ENCODE measurements at regions not wholly inside any gene's neighbourhood (a gene's known extent, or its start where the extent isn't known, plus 50 kb on each side); places are given as distances from the start of the nearest gene placed in this dataset.

GRCh38 chr1:201709564-201710295, 119.2 kb upstream of the IPO9 start:
- Mint-ChIP-seq H3K27ac (ENCODE audit: unreplicated experiment) (no peak overlapping the region), H3K4me1 (ENCODE audit: low read depth, unreplicated experiment) (peaks cover 25% of the 10 kb centered on the region), H3K27me3 (ENCODE audit: unreplicated experiment) (no peaks in the 10 kb centered on the region), H3K9me3 (ENCODE audit: low read depth, unreplicated experiment) (no peaks in the 10 kb centered on the region), H3K36me3 (ENCODE audit: insufficient read depth, unreplicated experiment) (peaks cover 13% of the 10 kb centered on the region), H3K4me3 (ENCODE audit: low read depth, unreplicated experiment) (no peak overlapping the region)
- CTCF ChIA-PET, result interaction anchor here (0.5 to 7.4 kb wide), 21 partner anchors 23 to 266 kb away, joined by 3 to 140 read pairs (median 3); no protein-coding TSS in a partner anchor
- intact Hi-C loops (cut with micrococcal nuclease; ENCODE audit: unreplicated experiment), result loop anchor here (1.0 to 5.0 kb wide), 2 partner anchors 84 to 273 kb away; partner anchors contain the start of gene RNPEP
- no TSS peak for BruUV-seq (replicated peaks)
- DNase-seq, result peak; percentile 88
- TF ChIP-seq CTCF (IDR thresholded peaks at IDR 0.05; ENCODE audit: unreplicated experiment), result peak; percentile 97

DNA sequence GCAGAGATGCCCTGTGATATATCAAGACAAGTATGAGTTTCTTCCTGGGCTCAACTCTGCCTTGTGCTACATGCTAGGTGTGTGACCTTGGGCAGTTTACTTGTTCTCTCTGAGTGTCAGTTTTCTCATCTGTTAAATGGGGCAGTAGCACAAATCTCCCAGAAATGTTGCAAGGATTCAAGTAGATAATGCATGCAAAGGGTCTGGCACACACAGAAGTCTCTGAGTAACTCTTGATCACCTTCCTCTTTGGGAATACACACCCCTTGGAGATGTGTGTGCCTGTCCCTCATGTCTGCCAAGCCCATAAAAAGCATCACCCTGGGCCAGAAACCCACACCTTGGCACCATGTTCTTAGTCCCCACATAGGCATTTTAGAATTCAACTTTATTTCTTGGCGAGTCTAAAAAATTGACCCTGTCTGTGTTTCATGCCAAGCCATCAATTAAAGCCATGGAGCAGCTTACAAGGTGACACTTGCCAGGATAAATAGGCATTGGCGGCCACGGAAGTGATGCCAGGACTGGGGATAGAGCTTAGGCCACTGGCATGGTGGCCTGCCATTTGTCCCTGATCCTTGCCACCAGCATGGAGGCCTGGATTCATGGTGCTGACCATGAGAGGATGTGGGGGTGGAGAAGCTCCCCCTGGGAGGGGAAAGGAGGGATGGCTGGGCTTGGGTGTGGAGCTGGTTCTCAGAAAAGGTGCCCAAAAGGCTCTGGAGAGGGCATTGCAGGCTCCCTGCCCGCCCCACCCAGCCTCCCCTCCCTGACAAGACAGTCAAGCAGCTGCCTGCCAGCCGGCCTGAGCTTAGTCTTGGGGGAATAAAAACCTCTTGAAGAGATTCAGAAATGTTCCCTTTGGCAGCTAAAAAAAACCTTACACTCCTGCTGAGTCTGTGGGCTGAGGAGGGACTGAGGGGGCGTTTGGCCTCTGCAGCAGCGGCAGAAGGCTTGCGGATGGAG, 118.0 kb upstream of the IPO9 start:
- Mint-ChIP-seq H3K36me3 (ENCODE audit: insufficient read depth, unreplicated experiment) (peaks cover 13% of the 10 kb centered on the region), H3K27ac (ENCODE audit: unreplicated experiment) (no peak overlapping the region), H3K4me1 (ENCODE audit: low read depth, unreplicated experiment) (peaks cover 25% of the 10 kb centered on the region), H3K9me3 (ENCODE audit: low read depth, unreplicated experiment) (no peaks in the 10 kb centered on the region), H3K4me3 (ENCODE audit: low read depth, unreplicated experiment) (no peak overlapping the region), H3K27me3 (ENCODE audit: unreplicated experiment) (no peaks in the 10 kb centered on the region)
- DNase-seq, result no peak
- intact Hi-C loops (cut with micrococcal nuclease; ENCODE audit: unreplicated experiment), result loop anchor here (5.0 kb wide), 1 partner anchor 271 kb away; the partner anchor contains the start of gene RNPEP
- CTCF ChIA-PET, result interaction anchor here (0.6 to 7.4 kb wide), 6 partner anchors 34 to 95 kb away, joined by 3 to 140 read pairs (median 4); no protein-coding TSS in a partner anchor
- no peak for TF ChIP-seq CTCF (IDR thresholded peaks at IDR 0.05; ENCODE audit: unreplicated experiment)
- no TSS peak for BruUV-seq (replicated peaks)

DNA sequence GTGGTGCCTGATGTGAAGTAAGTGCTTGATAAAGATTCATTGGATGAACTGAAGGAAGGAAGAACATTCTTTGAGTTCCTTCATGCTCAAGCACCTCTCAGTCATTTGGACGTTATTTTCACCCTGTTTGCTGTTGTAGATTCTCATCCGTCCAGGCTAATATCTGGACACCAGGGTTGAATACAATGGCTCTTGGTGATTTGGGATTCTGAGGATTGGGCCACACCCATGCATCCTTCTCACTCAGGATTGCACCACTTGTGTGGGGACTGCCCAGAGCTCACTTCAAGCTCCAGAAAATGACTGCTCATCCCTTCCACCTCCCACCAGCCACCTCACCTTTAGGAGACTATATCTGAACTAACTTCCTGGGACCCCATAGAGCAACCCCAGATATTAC, 117.1 kb upstream of the IPO9 start:
- H3K4me1 Mint-ChIP-seq (ENCODE audit: low read depth, unreplicated experiment), result peaks cover 25% of the 10 kb centered on the region
- TF ChIP-seq CTCF (IDR thresholded peaks at IDR 0.05; ENCODE audit: unreplicated experiment), result no peak
- H3K27ac Mint-ChIP-seq (ENCODE audit: unreplicated experiment), result no peak overlapping the region
- H3K36me3 Mint-ChIP-seq (ENCODE audit: insufficient read depth, unreplicated experiment), result peaks cover 13% of the 10 kb centered on the region
- CTCF ChIA-PET, result interaction anchor here (0.6 to 7.4 kb wide), 4 partner anchors 33 to 94 kb away, joined by 3 to 140 read pairs (median 4); no protein-coding TSS in a partner anchor
- intact Hi-C loops (cut with micrococcal nuclease; ENCODE audit: unreplicated experiment), result loop anchor here (5.0 kb wide), 1 partner anchor 270 kb away; the partner anchor contains the start of gene RNPEP
- no TSS peak for BruUV-seq (replicated peaks)
- no peak overlapping the region for H3K4me3 Mint-ChIP-seq (ENCODE audit: low read depth, unreplicated experiment)
- H3K27me3 Mint-ChIP-seq (ENCODE audit: unreplicated experiment), result no peaks in the 10 kb centered on the region
- DNase-seq, result no peak
- H3K9me3 Mint-ChIP-seq (ENCODE audit: low read depth, unreplicated experiment), result no peaks in the 10 kb centered on the region

DNA sequence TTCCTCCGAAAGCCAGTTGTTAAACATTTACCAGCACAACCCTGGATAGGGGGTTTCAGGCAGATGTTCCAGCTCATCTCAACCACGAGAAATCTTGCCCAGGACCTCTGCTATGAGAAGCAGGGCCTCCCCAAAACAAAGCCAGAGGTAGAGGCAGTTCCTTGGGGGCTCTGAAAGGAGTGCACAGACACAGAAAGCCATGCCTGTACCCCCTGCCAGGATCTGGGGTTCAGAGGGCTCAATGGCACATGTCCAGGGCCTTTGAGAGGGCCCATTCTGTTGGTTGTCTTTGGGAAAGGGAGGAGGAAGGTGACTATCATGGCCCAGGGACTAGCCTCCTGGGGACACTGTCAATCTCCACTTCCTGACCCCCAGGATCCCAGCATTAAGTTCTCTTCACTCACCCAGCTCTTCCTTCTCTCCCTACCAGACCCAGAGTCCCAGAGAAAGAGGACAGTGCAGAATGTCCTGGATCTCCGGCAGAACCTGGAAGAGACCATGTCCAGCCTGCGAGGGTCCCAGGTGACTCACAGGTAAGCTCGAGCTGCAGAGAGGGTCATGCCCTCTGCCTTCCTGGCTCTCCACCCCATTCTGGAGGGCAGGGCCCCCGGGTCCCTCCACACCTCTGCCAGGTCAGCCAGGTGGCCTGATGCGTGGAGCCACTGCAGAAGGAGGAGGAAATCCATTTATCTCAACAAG, 116.4 kb upstream of the IPO9 start:
- Mint-ChIP-seq H3K9me3 (ENCODE audit: low read depth, unreplicated experiment) (no peaks in the 10 kb centered on the region), H3K27ac (ENCODE audit: unreplicated experiment) (peak overlapping the region; percentile 98), H3K4me1 (ENCODE audit: low read depth, unreplicated experiment) (peaks cover 25% of the 10 kb centered on the region), H3K36me3 (ENCODE audit: insufficient read depth, unreplicated experiment) (peaks cover 13% of the 10 kb centered on the region), H3K27me3 (ENCODE audit: unreplicated experiment) (no peaks in the 10 kb centered on the region), H3K4me3 (ENCODE audit: low read depth, unreplicated experiment) (peak overlapping the region; percentile 53)
- DNase-seq, result no peak
- TF ChIP-seq CTCF (IDR thresholded peaks at IDR 0.05; ENCODE audit: unreplicated experiment), result no peak
- intact Hi-C loops (cut with micrococcal nuclease; ENCODE audit: unreplicated experiment), result loop anchor here (5.0 kb wide), 1 partner anchor 270 kb away; the partner anchor contains the start of gene RNPEP
- CTCF ChIA-PET, result interaction anchor here (1.2 to 4.2 kb wide), 7 partner anchors 27 to 200 kb away, joined by 3 to 57 read pairs (median 4); partner anchors contain the start of gene IPO9
- no TSS peak for BruUV-seq (replicated peaks)
